Cardiac muscle cell (in vitro differentiated cells and primary cell): ENCODE measurements at regions not wholly inside any gene's neighbourhood (a gene's known extent, or its start where the extent isn't known, plus 50 kb on each side); places are given as distances from the start of the nearest gene placed in this dataset.

ENCODE experiments used
- DNase-seq, 2 donors: peaks; one replicate each; pipeline versions ENCODE4 v3.0.0 to v3.0.0-alpha.2; 2010 to 2017; ENCODE audit warnings: low read depth in 1 of 2, low spot score in 1 of 2
- H3K27ac ChIP-seq: fragments of 200-600 bp; sonication (generic); 2 replicates; pipeline ENCODE4 v1.5.1; 2016
- H3K27me3 ChIP-seq: fragments of 200-600 bp; sonication (generic); 2 replicates; pipeline ENCODE4 v1.6.0; 2016; ENCODE audit warnings: control low read depth
- H3K36me3 ChIP-seq: fragments of 200-600 bp; sonication (generic); 2 replicates; pipeline ENCODE4 v1.5.1; 2016; ENCODE audit warnings: control low read depth
- H3K4me1 ChIP-seq: fragments of 200-600 bp; sonication (generic); 2 replicates; pipeline ENCODE4 v1.8.1; 2017; ENCODE audit warnings: low read depth, mild to moderate bottlenecking, mixed run types
- H3K4me3 ChIP-seq: fragments of 200-600 bp; sonication (generic); 2 replicates; pipeline ENCODE4 v1.5.1; 2016; ENCODE audit warnings: mild to moderate bottlenecking
- H3K9me3 ChIP-seq: fragments of 200-600 bp; sonication (generic); 2 replicates; pipeline ENCODE4 v1.5.1; 2017; ENCODE audit warnings: low read depth, mild to moderate bottlenecking, control low read depth
- TF ChIP-seq, protein P1 (sequence below): IDR thresholded peaks from 2 replicates; pipeline ENCODE4 v1.5.1; 2012; ENCODE audit warnings: low read depth, mild to moderate bottlenecking, low read length

DNA sequence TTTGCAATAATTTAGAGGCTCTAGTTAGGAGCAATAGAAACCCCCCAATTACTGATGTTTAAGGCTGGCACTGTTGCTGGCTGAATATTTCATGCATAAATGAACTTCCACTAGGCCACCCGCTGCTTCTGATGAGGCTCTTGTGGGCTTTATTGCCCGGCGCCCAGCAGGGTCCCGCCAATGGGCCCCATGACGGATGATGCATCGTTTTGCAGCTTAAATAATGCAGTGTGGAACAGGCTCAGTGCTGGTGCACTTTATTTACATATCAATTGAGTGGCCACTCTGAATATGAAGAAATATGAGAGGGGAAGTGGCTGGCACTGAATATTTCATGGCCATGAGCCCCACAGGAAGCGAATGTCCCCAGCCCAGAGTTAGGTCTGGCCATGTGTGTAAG, 155.3 kb upstream of the MAFB start:
- H3K9me3 ChIP-seq, result no peaks in the 10 kb centered on the region
- no peaks in the 10 kb centered on the region for H3K27me3 ChIP-seq
- H3K27ac ChIP-seq, result no peak overlapping the region
- TF ChIP-seq, protein P1, sequence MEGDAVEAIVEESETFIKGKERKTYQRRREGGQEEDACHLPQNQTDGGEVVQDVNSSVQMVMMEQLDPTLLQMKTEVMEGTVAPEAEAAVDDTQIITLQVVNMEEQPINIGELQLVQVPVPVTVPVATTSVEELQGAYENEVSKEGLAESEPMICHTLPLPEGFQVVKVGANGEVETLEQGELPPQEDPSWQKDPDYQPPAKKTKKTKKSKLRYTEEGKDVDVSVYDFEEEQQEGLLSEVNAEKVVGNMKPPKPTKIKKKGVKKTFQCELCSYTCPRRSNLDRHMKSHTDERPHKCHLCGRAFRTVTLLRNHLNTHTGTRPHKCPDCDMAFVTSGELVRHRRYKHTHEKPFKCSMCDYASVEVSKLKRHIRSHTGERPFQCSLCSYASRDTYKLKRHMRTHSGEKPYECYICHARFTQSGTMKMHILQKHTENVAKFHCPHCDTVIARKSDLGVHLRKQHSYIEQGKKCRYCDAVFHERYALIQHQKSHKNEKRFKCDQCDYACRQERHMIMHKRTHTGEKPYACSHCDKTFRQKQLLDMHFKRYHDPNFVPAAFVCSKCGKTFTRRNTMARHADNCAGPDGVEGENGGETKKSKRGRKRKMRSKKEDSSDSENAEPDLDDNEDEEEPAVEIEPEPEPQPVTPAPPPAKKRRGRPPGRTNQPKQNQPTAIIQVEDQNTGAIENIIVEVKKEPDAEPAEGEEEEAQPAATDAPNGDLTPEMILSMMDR, result no peak
- H3K36me3 ChIP-seq, result no peaks in the 10 kb centered on the region
- no peak overlapping the region for H3K4me3 ChIP-seq
- no peak for DNase-seq
- no peaks in the 10 kb centered on the region for H3K4me1 ChIP-seq

GRCh38 chr20:40848096-40848495, 159.1 kb upstream of the MAFB start:
- H3K36me3 ChIP-seq, result no peaks in the 10 kb centered on the region
- no peaks in the 10 kb centered on the region for H3K4me1 ChIP-seq
- H3K27me3 ChIP-seq, result no peaks in the 10 kb centered on the region
- H3K27ac ChIP-seq, result no peak overlapping the region
- H3K4me3 ChIP-seq, result no peak overlapping the region
- TF ChIP-seq, protein P1, result no peak
- H3K9me3 ChIP-seq, result no peaks in the 10 kb centered on the region
- no peak for DNase-seq

DNA sequence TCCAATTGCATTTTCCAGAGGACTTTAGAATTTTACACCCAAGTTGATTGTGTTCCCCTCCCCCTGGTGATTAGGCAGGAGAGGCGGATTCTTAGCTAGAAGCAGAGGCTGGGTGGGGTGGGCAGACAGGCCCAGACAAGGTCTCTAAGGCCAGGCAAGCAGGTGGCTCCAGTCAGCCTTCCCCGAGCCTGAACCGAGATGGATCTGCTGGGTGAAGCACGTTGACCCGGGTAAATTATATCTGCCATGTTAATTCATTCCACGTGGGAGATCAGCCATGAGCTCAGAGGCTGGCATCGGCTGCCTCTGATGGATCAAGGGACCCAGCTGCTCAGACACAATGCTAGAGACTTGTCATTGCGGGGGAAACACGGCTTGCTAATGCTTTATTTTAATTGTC, 159.5 kb upstream of the MAFB start:
- TF ChIP-seq, protein P1, result no peak
- Histone ChIP-seq H3K4me3 (no peak overlapping the region), H3K27me3 (no peaks in the 10 kb centered on the region), H3K27ac (no peak overlapping the region), H3K4me1 (no peaks in the 10 kb centered on the region), H3K36me3 (no peaks in the 10 kb centered on the region), H3K9me3 (no peaks in the 10 kb centered on the region)
- no peak for DNase-seq

DNA sequence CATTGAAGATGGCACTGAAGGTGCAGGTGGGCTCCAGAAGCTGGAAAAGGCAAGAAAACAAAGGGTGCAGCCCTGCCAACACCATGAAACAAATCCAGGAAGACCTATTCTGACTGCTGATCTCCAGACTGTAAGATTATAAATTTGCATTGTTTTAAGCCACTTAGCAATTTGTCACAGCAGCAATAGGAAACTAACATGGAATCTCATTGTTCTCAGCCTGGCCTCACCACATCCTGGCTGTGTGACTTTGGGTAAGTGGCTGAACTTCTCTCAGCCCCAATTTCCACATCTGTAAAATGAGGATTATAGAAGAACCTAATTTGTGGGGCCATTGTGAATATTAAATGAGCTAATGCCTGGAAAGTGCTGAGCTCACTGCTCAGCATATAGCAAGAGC, 160.4 kb upstream of the MAFB start:
- Histone ChIP-seq H3K36me3 (no peaks in the 10 kb centered on the region), H3K9me3 (no peaks in the 10 kb centered on the region), H3K4me3 (no peak overlapping the region), H3K27me3 (no peaks in the 10 kb centered on the region), H3K4me1 (no peaks in the 10 kb centered on the region), H3K27ac (no peak overlapping the region)
- TF ChIP-seq, protein P1, result no peak
- no peak for DNase-seq

GRCh38 chr20:40851051-40851450, 162.0 kb upstream of the MAFB start:
- Histone ChIP-seq H3K4me3 (no peak overlapping the region), H3K9me3 (no peaks in the 10 kb centered on the region), H3K4me1 (no peaks in the 10 kb centered on the region), H3K36me3 (no peaks in the 10 kb centered on the region), H3K27ac (no peak overlapping the region), H3K27me3 (no peaks in the 10 kb centered on the region)
- TF ChIP-seq, protein P1, result no peak
- no peak for DNase-seq

GRCh38 chr20:40855269-40855668, 166.2 kb upstream of the MAFB start:
- no peaks in the 10 kb centered on the region for H3K27me3 ChIP-seq
- DNase-seq, result no peak
- TF ChIP-seq, protein P1, result no peak
- H3K9me3 ChIP-seq, result no peaks in the 10 kb centered on the region
- no peaks in the 10 kb centered on the region for H3K36me3 ChIP-seq
- no peaks in the 10 kb centered on the region for H3K4me1 ChIP-seq
- H3K4me3 ChIP-seq, result no peak overlapping the region
- no peak overlapping the region for H3K27ac ChIP-seq
